Astrocyte (in vitro differentiated cells and primary cell): ENCODE measurements at regions not wholly inside any gene's neighbourhood (a gene's known extent, or its start where the extent isn't known, plus 50 kb on each side); places are given as distances from the start of the nearest gene placed in this dataset.

Experiments
- DNase-seq: peaks from one replicate; pipeline ENCODE4 v3.0.0-alpha.2; 2010; ENCODE audit warnings: low read depth
- FAIRE-seq: peaks from 2 replicates; lab custom pipeline; 2011; peaks lifted over from hg19 to GRCh38; lab: Jason Lieb, UNC
- H2AFZ ChIP-seq: 2 replicates; pipeline ENCODE4 v1.6.0; 2012; ENCODE audit warnings: low read depth, low read length, inconsistent platforms
- H3K27ac ChIP-seq: 2 replicates; pipeline ENCODE4 v1.5.1; 2011; ENCODE audit warnings: low read depth, low read length, inconsistent platforms
- H3K27me3 ChIP-seq: 2 replicates; pipeline ENCODE4 v1.6.0; 2011; ENCODE audit warnings: low read length, inconsistent platforms; ENCODE audit not compliant: insufficient read depth
- H3K36me3 ChIP-seq: 2 replicates; pipeline ENCODE4 v1.5.1; 2011; ENCODE audit warnings: low read length, inconsistent platforms; ENCODE audit not compliant: insufficient read depth
- H3K4me1 ChIP-seq: 2 replicates; pipeline ENCODE4 v1.5.1; 2011; ENCODE audit warnings: low read length, inconsistent platforms; ENCODE audit not compliant: insufficient read depth
- H3K4me2 ChIP-seq: 2 replicates; pipeline ENCODE4 v1.6.0; 2012; ENCODE audit warnings: low read length, inconsistent platforms
- H3K4me3 ChIP-seq: 2 replicates; pipeline ENCODE4 v1.5.1; 2011; ENCODE audit warnings: low read depth, mild to moderate bottlenecking, low read length, inconsistent platforms; ENCODE audit not compliant: insufficient read depth
- H3K79me2 ChIP-seq: 2 replicates; pipeline ENCODE4 v1.6.0; 2012; ENCODE audit warnings: mild to moderate bottlenecking, low read length, inconsistent platforms; ENCODE audit not compliant: insufficient read depth
- H3K9ac ChIP-seq: 2 replicates; pipeline ENCODE4 v1.6.0; 2012; ENCODE audit warnings: mild to moderate bottlenecking, low read length, inconsistent platforms
- H3K9me3 ChIP-seq: 2 replicates; pipeline ENCODE4 v1.5.1; 2012; ENCODE audit warnings: low read depth, mild to moderate bottlenecking, low read length, inconsistent platforms; ENCODE audit not compliant: insufficient read depth
- H4K20me1 ChIP-seq: 2 replicates; pipeline ENCODE4 v1.6.0; 2012; ENCODE audit warnings: low read length, inconsistent platforms; ENCODE audit not compliant: insufficient read depth
- H3K27ac Mint-ChIP-seq: one replicate; pipeline ENCODE4 v1.8.0; 2021; ENCODE audit warnings: mild to moderate bottlenecking, mixed read lengths; ENCODE audit not compliant: unreplicated experiment
- H3K27me3 Mint-ChIP-seq: one replicate; pipeline ENCODE4 v1.8.0; 2021; ENCODE audit warnings: low read depth, mixed read lengths; ENCODE audit not compliant: unreplicated experiment
- H3K36me3 Mint-ChIP-seq: one replicate; pipeline ENCODE4 v1.8.0; 2021; ENCODE audit warnings: low read depth, mixed read lengths; ENCODE audit not compliant: unreplicated experiment
- H3K4me1 Mint-ChIP-seq: one replicate; pipeline ENCODE4 v1.8.0; 2021; ENCODE audit warnings: low read depth, mixed read lengths; ENCODE audit not compliant: unreplicated experiment
- H3K4me3 Mint-ChIP-seq: one replicate; pipeline ENCODE4 v1.8.0; 2021; ENCODE audit warnings: mild to moderate bottlenecking, moderate library complexity, mixed read lengths; ENCODE audit not compliant: unreplicated experiment
- H3K9me3 Mint-ChIP-seq: one replicate; pipeline ENCODE4 v1.8.0; 2021; ENCODE audit warnings: mild to moderate bottlenecking, mixed read lengths; ENCODE audit not compliant: unreplicated experiment
- EZH2 ChIP-seq: IDR thresholded peaks from 2 replicates; pipeline ENCODE4 v1.6.1; 2012; ENCODE audit warnings: mild to moderate bottlenecking, low read length, inconsistent platforms; ENCODE audit not compliant: insufficient read depth
- TF ChIP-seq, protein P1 (sequence below): IDR thresholded peaks from 2 replicates; pipeline ENCODE4 v1.5.1; 2011; ENCODE audit warnings: low read depth, mild to moderate bottlenecking, inconsistent platforms, low read length, moderate library complexity; ENCODE audit not compliant: insufficient read depth

- Mint-ChIP-seq H3K9me3 (no peaks in the 10 kb centered on the region), H3K4me3 (no peak overlapping the region), H3K27ac (no peak overlapping the region), H3K4me1 (no peaks in the 10 kb centered on the region), H3K27me3 (peaks cover 10% of the 10 kb centered on the region), H3K36me3 (no peaks in the 10 kb centered on the region)
- no peak for DNase-seq
- FAIRE-seq: no peak
- H4K20me1 ChIP-seq: no peaks in the 10 kb centered on the region
- no peak overlapping the region for H3K4me2 ChIP-seq
- no peak overlapping the region for H3K4me3 ChIP-seq
- no peaks in the 10 kb centered on the region for H3K9me3 ChIP-seq
- H3K79me2 ChIP-seq: no peaks in the 10 kb centered on the region
- H3K36me3 ChIP-seq: no peaks in the 10 kb centered on the region
- no peak overlapping the region for H3K27ac ChIP-seq
- TF ChIP-seq, protein P1, sequence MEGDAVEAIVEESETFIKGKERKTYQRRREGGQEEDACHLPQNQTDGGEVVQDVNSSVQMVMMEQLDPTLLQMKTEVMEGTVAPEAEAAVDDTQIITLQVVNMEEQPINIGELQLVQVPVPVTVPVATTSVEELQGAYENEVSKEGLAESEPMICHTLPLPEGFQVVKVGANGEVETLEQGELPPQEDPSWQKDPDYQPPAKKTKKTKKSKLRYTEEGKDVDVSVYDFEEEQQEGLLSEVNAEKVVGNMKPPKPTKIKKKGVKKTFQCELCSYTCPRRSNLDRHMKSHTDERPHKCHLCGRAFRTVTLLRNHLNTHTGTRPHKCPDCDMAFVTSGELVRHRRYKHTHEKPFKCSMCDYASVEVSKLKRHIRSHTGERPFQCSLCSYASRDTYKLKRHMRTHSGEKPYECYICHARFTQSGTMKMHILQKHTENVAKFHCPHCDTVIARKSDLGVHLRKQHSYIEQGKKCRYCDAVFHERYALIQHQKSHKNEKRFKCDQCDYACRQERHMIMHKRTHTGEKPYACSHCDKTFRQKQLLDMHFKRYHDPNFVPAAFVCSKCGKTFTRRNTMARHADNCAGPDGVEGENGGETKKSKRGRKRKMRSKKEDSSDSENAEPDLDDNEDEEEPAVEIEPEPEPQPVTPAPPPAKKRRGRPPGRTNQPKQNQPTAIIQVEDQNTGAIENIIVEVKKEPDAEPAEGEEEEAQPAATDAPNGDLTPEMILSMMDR: no peak
- no peak for TF ChIP-seq EZH2
- H2AFZ ChIP-seq: no peak overlapping the region
- H3K9ac ChIP-seq: no peak overlapping the region
- no peaks in the 10 kb centered on the region for H3K4me1 ChIP-seq
- no peaks in the 10 kb centered on the region for H3K27me3 ChIP-seq
These were observed 340.2 kb upstream of the BRINP1 start for GRCh38 chr9:119709431-119709830.

GRCh38 chr9:119707228-119707845 is 338.1 kb upstream of the BRINP1 start:
- Histone ChIP-seq H3K79me2 (no peaks in the 10 kb centered on the region), H3K9me3 (no peaks in the 10 kb centered on the region), H4K20me1 (no peaks in the 10 kb centered on the region), H3K4me2 (no peak overlapping the region), H3K4me3 (no peak overlapping the region), H3K27ac (no peak overlapping the region), H3K9ac (no peak overlapping the region), H3K4me1 (no peaks in the 10 kb centered on the region), H3K36me3 (no peaks in the 10 kb centered on the region), H3K27me3 (no peaks in the 10 kb centered on the region), H2AFZ (no peak overlapping the region)
- Mint-ChIP-seq H3K27me3 (peaks cover 15% of the 10 kb centered on the region), H3K27ac (no peak overlapping the region), H3K36me3 (no peaks in the 10 kb centered on the region), H3K9me3 (no peaks in the 10 kb centered on the region), H3K4me1 (no peaks in the 10 kb centered on the region), H3K4me3 (no peak overlapping the region)
- TF ChIP-seq EZH2: no peak
- TF ChIP-seq, protein P1: no peak
- DNase-seq (no peak), FAIRE-seq (no peak)

DNA sequence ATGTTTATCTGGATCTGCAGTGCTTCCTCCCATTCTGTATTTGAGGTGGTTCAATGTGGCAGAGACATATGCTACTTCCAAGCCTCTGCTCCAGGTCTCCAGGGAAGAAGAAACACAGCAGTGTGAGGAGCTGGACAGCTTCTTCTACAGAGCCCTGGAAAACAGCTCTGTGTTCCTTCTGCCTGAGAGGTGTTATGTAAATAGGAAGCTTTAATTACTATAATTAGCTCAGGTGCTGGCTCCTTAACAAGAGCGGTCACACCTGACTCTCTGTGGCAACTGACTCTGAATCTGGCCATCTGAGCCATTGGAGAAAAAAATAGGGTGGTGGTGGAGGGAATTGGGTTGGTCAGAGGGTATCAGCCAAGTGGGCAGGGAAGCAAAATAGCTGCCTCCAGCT is 332.4 kb upstream of the BRINP1 start:
- Mint-ChIP-seq H3K27ac (no peak overlapping the region), H3K36me3 (no peaks in the 10 kb centered on the region), H3K4me1 (no peaks in the 10 kb centered on the region), H3K4me3 (no peak overlapping the region), H3K9me3 (peaks cover 2% of the 10 kb centered on the region), H3K27me3 (peaks cover 16% of the 10 kb centered on the region)
- Histone ChIP-seq H3K9ac (no peak overlapping the region), H3K79me2 (no peaks in the 10 kb centered on the region), H3K27me3 (no peaks in the 10 kb centered on the region), H4K20me1 (no peaks in the 10 kb centered on the region), H3K4me1 (no peaks in the 10 kb centered on the region), H3K36me3 (no peaks in the 10 kb centered on the region), H3K27ac (no peak overlapping the region), H3K4me2 (no peak overlapping the region), H2AFZ (no peak overlapping the region), H3K4me3 (no peak overlapping the region), H3K9me3 (no peaks in the 10 kb centered on the region)
- DNase-seq: no peak
- TF ChIP-seq, protein P1: no peak
- TF ChIP-seq EZH2: no peak
- FAIRE-seq: no peak
